ENCODE measurements at regions not wholly inside any gene's neighbourhood (a gene's known extent, or its start where the extent isn't known, plus 50 kb on each side); places are given as distances from the start of the nearest gene placed in this dataset.

- no peaks in the 10 kb centered on the region for H3K4me1 ChIP-seq (ENCODE audit: control insufficient read depth, insufficient read depth, low read length)
- Mint-ChIP-seq H3K9me3 (peaks cover 4% of the 10 kb centered on the region), H3K36me3 (ENCODE audit: low read depth) (no peaks in the 10 kb centered on the region), H3K4me1 (peaks cover 5% of the 10 kb centered on the region), H3K27ac (no peak overlapping the region), H3K27me3 (ENCODE audit: insufficient read depth) (no peaks in the 10 kb centered on the region), H3K4me3 (no peak overlapping the region)
- no peak overlapping the region for H3K4me3 ChIP-seq (ENCODE audit: low read length)
- H3K9ac ChIP-seq (ENCODE audit: extremely low read depth, low read length, poor library complexity, severe bottlenecking): no peak overlapping the region
- H3K27me3 ChIP-seq (ENCODE audit: control insufficient read depth, insufficient read depth, low read length, poor library complexity, severe bottlenecking): no peaks in the 10 kb centered on the region
- H3K36me3 ChIP-seq (ENCODE audit: control insufficient read depth, insufficient read depth, low read length): no peaks in the 10 kb centered on the region
- WGBS, 2 experiments (ENCODE audit: insufficient coverage in 1 of 2, insufficient read length in 1 of 2): 83 to 90% methylated on average over 2 to 5 of the region's 5 CpGs
- TF ChIP-seq CTCF (conservative IDR thresholded peaks at IDR 0.05): no peak
- H3K27ac ChIP-seq (ENCODE audit: low read depth, low read length): no peak overlapping the region
- no peak for DNase-seq
- H3K9me3 ChIP-seq (ENCODE audit: control insufficient read depth, low read length): no peaks in the 10 kb centered on the region
Observed at GRCh38 chr10:63744060-63744941, 223.1 kb downstream of the REEP3 start.

- no peak for DNase-seq
- H3K9me3 ChIP-seq (ENCODE audit: control insufficient read depth, low read length): no peaks in the 10 kb centered on the region
- H3K27me3 ChIP-seq (ENCODE audit: control insufficient read depth, insufficient read depth, low read length, poor library complexity, severe bottlenecking): no peaks in the 10 kb centered on the region
- no peaks in the 10 kb centered on the region for H3K36me3 ChIP-seq (ENCODE audit: control insufficient read depth, insufficient read depth, low read length)
- no peak overlapping the region for H3K27ac Mint-ChIP-seq
- no peak overlapping the region for H3K4me3 ChIP-seq (ENCODE audit: low read length)
- H3K4me1 Mint-ChIP-seq: peaks cover 12% of the 10 kb centered on the region
- H3K27ac ChIP-seq (ENCODE audit: low read depth, low read length): no peak overlapping the region
- peaks cover 4% of the 10 kb centered on the region for H3K9me3 Mint-ChIP-seq
- no peak overlapping the region for H3K9ac ChIP-seq (ENCODE audit: extremely low read depth, low read length, poor library complexity, severe bottlenecking)
- no peaks in the 10 kb centered on the region for H3K27me3 Mint-ChIP-seq (ENCODE audit: insufficient read depth)
- no peaks in the 10 kb centered on the region for H3K36me3 Mint-ChIP-seq (ENCODE audit: low read depth)
- no peak overlapping the region for H3K4me3 Mint-ChIP-seq
- no peaks in the 10 kb centered on the region for H3K4me1 ChIP-seq (ENCODE audit: control insufficient read depth, insufficient read depth, low read length)
- no peak for TF ChIP-seq CTCF (conservative IDR thresholded peaks at IDR 0.05)
- 95% methylated on average over 2 of the region's 2 CpGs; no CpG with 5 or more reads in 1 of the 2 experiments for WGBS, 2 experiments (ENCODE audit: insufficient coverage in 1 of 2, insufficient read length in 1 of 2)
Observed at GRCh38 chr10:63749915-63750314, 228.7 kb downstream of the REEP3 start.

- H3K4me1 Mint-ChIP-seq: peaks cover 12% of the 10 kb centered on the region
- H3K27me3 Mint-ChIP-seq (ENCODE audit: insufficient read depth): no peaks in the 10 kb centered on the region
Observed at GRCh38 chr10:63751836-63752235, 230.6 kb downstream of the REEP3 start.

More at GRCh38 chr10:63751836-63752235, 230.6 kb downstream of the REEP3 start:
- H3K9ac ChIP-seq (ENCODE audit: extremely low read depth, low read length, poor library complexity, severe bottlenecking): no peak overlapping the region
- Mint-ChIP-seq H3K9me3 (peaks cover 4% of the 10 kb centered on the region), H3K36me3 (ENCODE audit: low read depth) (no peaks in the 10 kb centered on the region), H3K27ac (no peak overlapping the region), H3K4me3 (no peak overlapping the region)
- H3K9me3 ChIP-seq (ENCODE audit: control insufficient read depth, low read length): no peaks in the 10 kb centered on the region
- H3K27me3 ChIP-seq (ENCODE audit: control insufficient read depth, insufficient read depth, low read length, poor library complexity, severe bottlenecking): no peaks in the 10 kb centered on the region
- H3K27ac ChIP-seq (ENCODE audit: low read depth, low read length): no peak overlapping the region
- H3K36me3 ChIP-seq (ENCODE audit: control insufficient read depth, insufficient read depth, low read length): no peaks in the 10 kb centered on the region
- no peak for TF ChIP-seq CTCF (conservative IDR thresholded peaks at IDR 0.05)
- DNase-seq: no peak
- no peaks in the 10 kb centered on the region for H3K4me1 ChIP-seq (ENCODE audit: control insufficient read depth, insufficient read depth, low read length)
- no peak overlapping the region for H3K4me3 ChIP-seq (ENCODE audit: low read length)
